PC-3 (cell line): ENCODE measurements at regions not wholly inside any gene's neighbourhood (a gene's known extent, or its start where the extent isn't known, plus 50 kb on each side); places are given as distances from the start of the nearest gene placed in this dataset.

Experiments
- ATAC-seq: fragments of 200-7000 bp; cut with Tn5 transposase; 2 replicates; pipeline ENCODE4 v1.9.1; 2020; ENCODE audit warnings: mild to moderate bottlenecking, moderate library complexity
- BruUV-seq: library from RNA; stranded (reverse); fragments of 400-500 nt; replicated peaks from 2 replicates; lab custom pipeline; 2021; lab: Mats Ljungman, UMichigan
- CTCF ChIA-PET: fragments of 300-600 bp; sonication (Branson Sonifier 250); formaldehyde crosslinking; loops from one replicate; lab custom pipeline; 2022; ENCODE audit warnings: antibody characterized with exemption; lab: Charles Lee
- POLR2A ChIA-PET: fragments of 300-600 bp; sonication (Branson Sonifier 250); formaldehyde crosslinking; loops from one replicate; lab custom pipeline; 2022; ENCODE audit warnings: antibody characterized with exemption; ENCODE audit not compliant: unreplicated experiment; lab: Charles Lee
- DNase-seq: peaks from one replicate; pipeline ENCODE4 v3.0.0-alpha.2; 2015
- H2AFZ ChIP-seq: fragments of 300-600 bp; sonication (generic); 2 replicates; pipeline ENCODE4 v1.6.0; 2016; ENCODE audit warnings: antibody characterized with exemption, low read length
- H3F3A ChIP-seq: fragments of 300-600 bp; sonication (generic); one replicate; pipeline ENCODE4 v1.6.0; 2017; ENCODE audit warnings: antibody characterized with exemption, low read length, control low read depth, mild to moderate bottlenecking; ENCODE audit not compliant: unreplicated experiment
- H3K27ac ChIP-seq: fragments of 300-600 bp; sonication (generic); 2 replicates; pipeline ENCODE4 v1.5.1; 2016; ENCODE audit warnings: mild to moderate bottlenecking, low read length
- H3K27me3 ChIP-seq: fragments of 300-600 bp; sonication (generic); 2 replicates; pipeline ENCODE4 v1.6.1; 2016; ENCODE audit warnings: low read length, mixed read lengths
- H3K36me3 ChIP-seq: fragments of 300-600 bp; sonication (generic); 2 replicates; pipeline ENCODE4 v1.6.1; 2016; ENCODE audit warnings: low read depth, mixed run types, low read length, mixed read lengths
- H3K4me1 ChIP-seq: fragments of 300-600 bp; sonication (generic); 2 replicates; pipeline ENCODE4 v1.5.1; 2016; ENCODE audit warnings: low read length; ENCODE audit not compliant: insufficient read depth
- H3K4me2 ChIP-seq: fragments of 300-600 bp; sonication (generic); 2 replicates; pipeline ENCODE4 v1.6.0; 2016; ENCODE audit warnings: low read length
- H3K4me3 ChIP-seq: fragments of 300-600 bp; sonication (generic); 2 replicates; pipeline ENCODE4 v1.5.1; 2016; ENCODE audit warnings: mild to moderate bottlenecking, low read length, mixed read lengths
- H3K79me2 ChIP-seq: fragments of 300-600 bp; sonication (generic); 2 replicates; pipeline ENCODE4 v1.6.1; 2017; ENCODE audit warnings: low read length, mixed read lengths
- H3K9ac ChIP-seq: fragments of 300-600 bp; sonication (generic); 2 replicates; pipeline ENCODE4 v1.6.0; 2016; ENCODE audit warnings: mild to moderate bottlenecking, low read length
- H3K9me2 ChIP-seq: fragments of 300-600 bp; sonication (generic); replicated peaks from 2 replicates; pipeline ENCODE4 v1.6.1; 2016; ENCODE audit warnings: mixed run types, low read length, mixed read lengths
- H3K9me3 ChIP-seq: fragments of 300-600 bp; sonication (generic); 2 replicates; pipeline ENCODE4 v1.6.1; 2016; ENCODE audit warnings: low read length, mixed read lengths
- H4K20me1 ChIP-seq: fragments of 300-600 bp; sonication (generic); 2 replicates; pipeline ENCODE4 v1.6.1; 2016; ENCODE audit warnings: low read length, mixed read lengths
- CTCF ChIP-seq: fragments of 300-600 bp; sonication (generic); conservative IDR thresholded peaks from 2 replicates; pipeline ENCODE4 v1.5.1; 2017; ENCODE audit warnings: antibody characterized with exemption, low read depth, mild to moderate bottlenecking, low read length
- EZH2 ChIP-seq: fragments of 300-600 bp; sonication (generic); IDR thresholded peaks from one replicate; pipeline ENCODE4 v1.6.1; 2017; ENCODE audit warnings: antibody characterized with exemption, mild to moderate bottlenecking, low read length; ENCODE audit not compliant: unreplicated experiment
- EZH2phosphoT487 ChIP-seq: fragments of 300-600 bp; sonication (generic); IDR thresholded peaks from 2 replicates; pipeline ENCODE4 v1.6.1; 2018; ENCODE audit warnings: mild to moderate bottlenecking, antibody characterized with exemption, low read length, borderline replicate concordance
- intact Hi-C: fragments of 100-400 bp; cut with micrococcal nuclease; formaldehyde crosslinking; loops from 2 replicates; pipeline ENCODE4 v1.9.0; 2023

- Histone ChIP-seq H3K27ac (no peak overlapping the region), H4K20me1 (no peaks in the 10 kb centered on the region), H3K79me2 (no peaks in the 10 kb centered on the region), H3K9me3 (no peaks in the 10 kb centered on the region), H3K9me2 (no peaks in the 10 kb centered on the region), H3K9ac (no peak overlapping the region), H3K4me1 (peaks cover 7% of the 10 kb centered on the region), H3K27me3 (no peaks in the 10 kb centered on the region), H2AFZ (no peak overlapping the region), H3K4me3 (no peak overlapping the region), H3F3A (no peaks in the 10 kb centered on the region), H3K4me2 (no peak overlapping the region), H3K36me3 (no peaks in the 10 kb centered on the region)
- ATAC-seq, result no peak
- TF ChIP-seq CTCF (no peak), EZH2 (no peak), EZH2phosphoT487 (no peak)
- DNase-seq, result no peak
- ChIA-PET CTCF (no interaction called here), POLR2A (no interaction called here)
- BruUV-seq, result no TSS peak
- intact Hi-C loops, result no loop called here
Measured at GRCh38 chr18:26736301-26736700, 129.2 kb downstream of the AQP4 start.

GRCh38 chr18:26734760-26735159 lies 130.7 kb downstream of the AQP4 start:
- no peak overlapping the region for H3K4me2 ChIP-seq
- no peak overlapping the region for H2AFZ ChIP-seq
- no peak for TF ChIP-seq EZH2
- ChIA-PET CTCF (no interaction called here), POLR2A (no interaction called here)
- no peaks in the 10 kb centered on the region for H3K4me1 ChIP-seq
- no peaks in the 10 kb centered on the region for H3K9me3 ChIP-seq
- DNase-seq, result no peak
- intact Hi-C loops, result no loop called here
- no peaks in the 10 kb centered on the region for H3K36me3 ChIP-seq
- ATAC-seq, result no peak
- H3K27me3 ChIP-seq, result no peaks in the 10 kb centered on the region
- no peak overlapping the region for H3K27ac ChIP-seq
- H3K79me2 ChIP-seq, result no peaks in the 10 kb centered on the region
- H3K9me2 ChIP-seq, result no peaks in the 10 kb centered on the region
- H4K20me1 ChIP-seq, result no peaks in the 10 kb centered on the region
- H3K4me3 ChIP-seq, result no peak overlapping the region
- no peak overlapping the region for H3K9ac ChIP-seq
- no peaks in the 10 kb centered on the region for H3F3A ChIP-seq
- BruUV-seq, result no TSS peak

GRCh38 chr18:26729449-26729848 lies 136.1 kb downstream of the AQP4 start:
- CTCF ChIA-PET, result no interaction called here
- intact Hi-C loops, result no loop called here
- no peak for DNase-seq

More at GRCh38 chr18:26729449-26729848, 136.1 kb downstream of the AQP4 start:
- H3K27me3 ChIP-seq, result peaks cover 29% of the 10 kb centered on the region
- H3K9me3 ChIP-seq, result no peaks in the 10 kb centered on the region
- no peaks in the 10 kb centered on the region for H3F3A ChIP-seq
- no peaks in the 10 kb centered on the region for H3K79me2 ChIP-seq
- H3K36me3 ChIP-seq, result no peaks in the 10 kb centered on the region
- BruUV-seq, result no TSS peak
- no peak for ATAC-seq
- TF ChIP-seq EZH2phosphoT487 (no peak), CTCF (no peak), EZH2 (no peak)
- H3K4me1 ChIP-seq, result no peaks in the 10 kb centered on the region
- no peaks in the 10 kb centered on the region for H4K20me1 ChIP-seq
- H3K9me2 ChIP-seq, result 0 out of 2 replicates have a peak, but pooled peaks cover 4% of the 10 kb centered on the region
- POLR2A ChIA-PET, result no interaction called here
- H2AFZ ChIP-seq, result no peak overlapping the region
- no peak overlapping the region for H3K4me3 ChIP-seq
- H3K27ac ChIP-seq, result no peak overlapping the region
- no peak overlapping the region for H3K9ac ChIP-seq
- no peak overlapping the region for H3K4me2 ChIP-seq
